SU-DHL-6 (cell line): ENCODE measurements at regions not wholly inside any gene's neighbourhood (a gene's known extent, or its start where the extent isn't known, plus 50 kb on each side); places are given as distances from the start of the nearest gene placed in this dataset.

Experiments used
- H2AFZ ChIP-seq: fragments of 200-600 bp; sonication (generic); 2 replicates; pipeline ENCODE4 v1.6.1; 2014; ENCODE audit warnings: low read depth, mild to moderate bottlenecking, moderate library complexity, mixed read lengths, antibody characterized with exemption, low read length; ENCODE audit not compliant: severe bottlenecking
- H3F3A ChIP-seq: fragments of 200-600 bp; shearing (Covaris generic); 2 replicates; pipeline ENCODE4 v1.6.0; 2016; ENCODE audit warnings: antibody characterized with exemption, mild to moderate bottlenecking; ENCODE audit not compliant: insufficient read depth
- H3K27ac ChIP-seq: fragments of 200-600 bp; sonication (generic); 2 replicates; pipeline ENCODE4 v1.5.1; 2016; ENCODE audit warnings: low read depth, mild to moderate bottlenecking, low read length, moderate library complexity, mixed read lengths
- H3K27me3 ChIP-seq: fragments of 200-600 bp; sonication (generic), shearing (Covaris generic); 2 replicates; pipeline ENCODE4 v1.6.0; 2014; ENCODE audit warnings: mild to moderate bottlenecking, low read length
- H3K36me3 ChIP-seq: fragments of 200-600 bp; sonication (generic); 2 replicates; pipeline ENCODE4 v1.6.1; 2014; ENCODE audit warnings: mild to moderate bottlenecking, low read length, mixed read lengths
- H3K4me2 ChIP-seq: fragments of 300-600, 200-600 bp; shearing (Covaris generic), sonication (generic); 2 replicates; pipeline ENCODE4 v1.6.0; 2014; ENCODE audit warnings: low read length, low read depth, mild to moderate bottlenecking; ENCODE audit not compliant: poor library complexity, severe bottlenecking
- H3K4me3 ChIP-seq: fragments of 200-600 bp; sonication (generic); 2 replicates; pipeline ENCODE4 v1.5.1; 2014; ENCODE audit warnings: antibody characterized with exemption, low read length, mild to moderate bottlenecking, mixed read lengths; ENCODE audit not compliant: insufficient read depth, poor library complexity, severe bottlenecking
- H3K79me2 ChIP-seq: fragments of 200-600 bp; sonication (generic); 2 replicates; pipeline ENCODE4 v1.6.1; 2014; ENCODE audit warnings: mild to moderate bottlenecking, low read length, moderate library complexity; ENCODE audit not compliant: insufficient read depth
- H3K9ac ChIP-seq: fragments of 200-600 bp; sonication (generic); 2 replicates; pipeline ENCODE4 v1.7.0; 2014; ENCODE audit warnings: mild to moderate bottlenecking, low read length
- H3K9me2 ChIP-seq: fragments of 200-600 bp; sonication (generic); replicated peaks from 2 replicates; pipeline ENCODE4 v1.6.1; 2014; ENCODE audit warnings: low read length; ENCODE audit not compliant: insufficient read depth
- H3K9me3 ChIP-seq: fragments of 200-600 bp; sonication (generic); 2 replicates; pipeline ENCODE4 v1.6.1; 2014; ENCODE audit warnings: low read length, mixed read lengths; ENCODE audit not compliant: insufficient read depth
- H4K20me1 ChIP-seq: fragments of 200-600 bp; sonication (generic); 2 replicates; pipeline ENCODE4 v1.6.1; 2014; ENCODE audit warnings: low read depth, mild to moderate bottlenecking, antibody characterized with exemption, low read length, moderate library complexity, mixed read lengths
- EZH2phosphoT487 ChIP-seq: fragments of 200-600 bp; sonication (generic), shearing (Covaris generic); conservative IDR thresholded peaks from 2 replicates; pipeline ENCODE4 v1.6.1; 2018; ENCODE audit warnings: mild to moderate bottlenecking, antibody characterized with exemption, low read length, moderate library complexity, mixed read lengths
- TF ChIP-seq, protein P1 (sequence below): fragments of 200-600 bp; sonication (generic); IDR thresholded peaks from one replicate; pipeline ENCODE4 v1.5.1; 2017; ENCODE audit warnings: antibody characterized with exemption, mild to moderate bottlenecking, low read length, moderate library complexity; ENCODE audit not compliant: insufficient read depth, poor library complexity, severe bottlenecking

GRCh38 chr16:65287307-65287706, 165.4 kb upstream of the CDH11 start:
- Histone ChIP-seq H3K27me3 (no peaks in the 10 kb centered on the region), H3K79me2 (no peaks in the 10 kb centered on the region), H3K36me3 (no peaks in the 10 kb centered on the region), H3K4me3 (no peak overlapping the region), H4K20me1 (no peaks in the 10 kb centered on the region), H3K9me3 (no peaks in the 10 kb centered on the region), H3K9ac (no peak overlapping the region), H3F3A (no peaks in the 10 kb centered on the region), H3K9me2 (no peaks in the 10 kb centered on the region), H2AFZ (no peak overlapping the region), H3K27ac (no peak overlapping the region), H3K4me2 (no peak overlapping the region)
- no peak for TF ChIP-seq EZH2phosphoT487
- TF ChIP-seq, protein P1, sequence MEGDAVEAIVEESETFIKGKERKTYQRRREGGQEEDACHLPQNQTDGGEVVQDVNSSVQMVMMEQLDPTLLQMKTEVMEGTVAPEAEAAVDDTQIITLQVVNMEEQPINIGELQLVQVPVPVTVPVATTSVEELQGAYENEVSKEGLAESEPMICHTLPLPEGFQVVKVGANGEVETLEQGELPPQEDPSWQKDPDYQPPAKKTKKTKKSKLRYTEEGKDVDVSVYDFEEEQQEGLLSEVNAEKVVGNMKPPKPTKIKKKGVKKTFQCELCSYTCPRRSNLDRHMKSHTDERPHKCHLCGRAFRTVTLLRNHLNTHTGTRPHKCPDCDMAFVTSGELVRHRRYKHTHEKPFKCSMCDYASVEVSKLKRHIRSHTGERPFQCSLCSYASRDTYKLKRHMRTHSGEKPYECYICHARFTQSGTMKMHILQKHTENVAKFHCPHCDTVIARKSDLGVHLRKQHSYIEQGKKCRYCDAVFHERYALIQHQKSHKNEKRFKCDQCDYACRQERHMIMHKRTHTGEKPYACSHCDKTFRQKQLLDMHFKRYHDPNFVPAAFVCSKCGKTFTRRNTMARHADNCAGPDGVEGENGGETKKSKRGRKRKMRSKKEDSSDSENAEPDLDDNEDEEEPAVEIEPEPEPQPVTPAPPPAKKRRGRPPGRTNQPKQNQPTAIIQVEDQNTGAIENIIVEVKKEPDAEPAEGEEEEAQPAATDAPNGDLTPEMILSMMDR = no peak

DNA sequence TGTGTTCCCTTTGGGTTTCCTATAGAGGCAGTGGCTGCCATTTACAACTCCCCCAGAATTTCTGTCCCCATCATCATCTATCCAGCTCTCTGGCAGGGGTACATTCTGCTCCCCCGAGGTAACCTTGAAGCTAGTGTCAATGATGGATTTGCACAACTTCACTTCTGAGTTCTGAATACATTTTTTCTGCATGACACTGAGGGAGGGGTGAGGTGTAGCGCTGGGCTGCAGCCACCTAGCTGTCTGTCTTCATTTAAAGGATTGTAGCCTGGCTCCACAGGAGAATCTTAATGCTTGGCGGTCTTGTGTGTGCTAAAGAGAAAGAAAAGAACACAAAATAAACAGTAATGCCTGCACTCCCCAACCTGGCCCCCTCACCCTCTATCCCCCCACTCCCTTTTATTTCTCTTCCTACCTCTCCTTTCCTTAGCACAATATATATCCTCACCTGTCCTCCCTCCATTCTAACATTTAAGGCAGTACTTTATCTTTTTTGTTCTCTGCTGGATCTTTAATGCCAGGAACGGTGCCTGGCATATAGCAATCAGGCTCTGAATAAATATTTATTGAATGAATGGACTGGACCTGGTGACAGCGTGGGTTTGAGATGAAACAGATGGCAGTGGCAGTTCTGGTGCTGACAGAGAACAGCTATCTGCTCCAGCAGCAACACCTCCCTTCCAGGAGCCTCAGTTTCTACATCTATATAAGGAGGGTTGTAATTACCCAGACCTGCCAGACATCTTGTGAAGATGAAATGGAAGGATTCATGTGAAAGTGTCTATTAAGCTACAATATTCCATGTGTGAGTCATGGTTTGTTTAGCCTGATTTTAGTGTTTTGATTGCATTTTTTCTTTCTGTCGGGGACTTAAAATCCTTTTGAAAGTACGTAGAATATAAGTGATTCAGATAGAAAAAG, 163.5 kb upstream of the CDH11 start:
- no peak overlapping the region for H3K27ac ChIP-seq
- no peak overlapping the region for H2AFZ ChIP-seq
- no peaks in the 10 kb centered on the region for H3K9me2 ChIP-seq
- H3F3A ChIP-seq = no peaks in the 10 kb centered on the region
- no peak for TF ChIP-seq EZH2phosphoT487
- TF ChIP-seq, protein P1 = no peak
- no peaks in the 10 kb centered on the region for H3K36me3 ChIP-seq
- H3K79me2 ChIP-seq = no peaks in the 10 kb centered on the region
- H3K9ac ChIP-seq = no peak overlapping the region
- H3K27me3 ChIP-seq = no peaks in the 10 kb centered on the region
- no peaks in the 10 kb centered on the region for H3K9me3 ChIP-seq
- H4K20me1 ChIP-seq = no peaks in the 10 kb centered on the region
- H3K4me2 ChIP-seq = no peak overlapping the region
- no peak overlapping the region for H3K4me3 ChIP-seq

DNA sequence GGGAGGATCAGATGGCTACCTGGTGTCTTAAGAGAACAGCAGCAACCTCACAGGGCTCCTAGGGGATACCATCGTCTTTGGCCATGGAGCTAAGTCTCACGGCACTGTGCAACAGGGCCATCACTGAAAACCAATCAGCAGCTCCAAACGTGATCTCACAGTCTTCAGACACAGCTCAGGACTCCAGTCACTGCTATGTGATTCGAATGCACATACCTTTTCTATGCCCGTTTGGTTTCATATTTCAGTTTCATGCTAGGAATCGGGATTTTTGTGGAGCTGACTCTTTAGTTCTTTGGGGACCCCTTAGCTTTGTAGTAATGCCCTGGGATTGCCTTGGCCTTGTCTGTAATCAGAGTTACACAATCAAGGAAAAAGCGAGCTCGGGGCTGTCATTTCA, 162.8 kb upstream of the CDH11 start:
- TF ChIP-seq EZH2phosphoT487 = no peak
- TF ChIP-seq, protein P1 = no peak
- H3K9me2 ChIP-seq = no peaks in the 10 kb centered on the region
- no peaks in the 10 kb centered on the region for H3K36me3 ChIP-seq
- no peaks in the 10 kb centered on the region for H3K79me2 ChIP-seq
- H3F3A ChIP-seq = no peaks in the 10 kb centered on the region
- H3K9me3 ChIP-seq = no peaks in the 10 kb centered on the region
- H3K9ac ChIP-seq = no peak overlapping the region
- no peak overlapping the region for H3K4me2 ChIP-seq
- H3K4me3 ChIP-seq = no peak overlapping the region
- H3K27me3 ChIP-seq = no peaks in the 10 kb centered on the region
- H3K27ac ChIP-seq = no peak overlapping the region
- no peak overlapping the region for H2AFZ ChIP-seq
- H4K20me1 ChIP-seq = no peaks in the 10 kb centered on the region
